Osteoblast (primary cell): ENCODE measurements at regions not wholly inside any gene's neighbourhood (a gene's known extent, or its start where the extent isn't known, plus 50 kb on each side); places are given as distances from the start of the nearest gene placed in this dataset.

Source experiments
- DNase-seq: peaks from one replicate; pipeline ENCODE4 v3.0.0; 2011; ENCODE audit warnings: low spot score, mixed read lengths; ENCODE audit not compliant: insufficient read length; ENCODE audit errors: missing footprints
- H2AFZ ChIP-seq: 2 replicates; pipeline ENCODE4 v1.6.0; 2011; ENCODE audit warnings: mild to moderate bottlenecking, low read length
- H3K27ac ChIP-seq: 2 replicates; pipeline ENCODE4 v1.5.1; 2011; ENCODE audit warnings: mild to moderate bottlenecking, low read depth, low read length, moderate library complexity
- H3K27me3 ChIP-seq: 2 replicates; pipeline ENCODE4 v1.6.0; 2012; ENCODE audit warnings: mild to moderate bottlenecking, control low read depth, inconsistent platforms, low read length, moderate library complexity; ENCODE audit not compliant: insufficient read depth
- H3K36me3 ChIP-seq: 2 replicates; pipeline ENCODE4 v1.5.1; 2011; ENCODE audit warnings: mild to moderate bottlenecking, low read length, control low read depth, moderate library complexity; ENCODE audit not compliant: insufficient read depth
- H3K4me1 ChIP-seq: 2 replicates; pipeline ENCODE4 v1.5.1; 2011; ENCODE audit warnings: mild to moderate bottlenecking, low read length, control low read depth, moderate library complexity; ENCODE audit not compliant: insufficient read depth
- H3K4me2 ChIP-seq: 2 replicates; pipeline ENCODE4 v1.6.0; 2011; ENCODE audit warnings: mild to moderate bottlenecking, low read length; ENCODE audit not compliant: insufficient read depth
- H3K4me3 ChIP-seq: fragments of 200-600 bp; sonication (generic); 3 replicates; pipeline ENCODE4 v1.5.1; 2012; ENCODE audit warnings: mild to moderate bottlenecking, low read length, inconsistent platforms; ENCODE audit not compliant: insufficient read depth
- H3K79me2 ChIP-seq: 2 replicates; pipeline ENCODE4 v1.6.0; 2012; ENCODE audit warnings: mild to moderate bottlenecking, low read length, control low read depth, inconsistent platforms; ENCODE audit not compliant: insufficient read depth
- H3K9me3 ChIP-seq: 2 replicates; pipeline ENCODE4 v1.5.1; 2011; ENCODE audit warnings: low read depth, low read length, control low read depth
- H4K20me1 ChIP-seq: 2 replicates; pipeline ENCODE4 v1.6.0; 2012; ENCODE audit warnings: mild to moderate bottlenecking, low read length, control low read depth; ENCODE audit not compliant: insufficient read depth
- CTCF ChIP-seq: IDR thresholded peaks from 2 replicates; pipeline ENCODE4 v1.5.1; 2011; ENCODE audit warnings: mild to moderate bottlenecking, low read depth, low read length, moderate library complexity; ENCODE audit errors: extremely low read depth

- H3K4me3 ChIP-seq, result no peak overlapping the region
- no peaks in the 10 kb centered on the region for H4K20me1 ChIP-seq
- H3K79me2 ChIP-seq, result no peaks in the 10 kb centered on the region
- no peak overlapping the region for H3K4me2 ChIP-seq
- H3K4me1 ChIP-seq, result no peaks in the 10 kb centered on the region
- H3K9me3 ChIP-seq, result no peaks in the 10 kb centered on the region
- TF ChIP-seq CTCF, result no peak
- no peak overlapping the region for H3K27ac ChIP-seq
- H2AFZ ChIP-seq, result no peak overlapping the region
- no peaks in the 10 kb centered on the region for H3K27me3 ChIP-seq
- no peak for DNase-seq
- no peaks in the 10 kb centered on the region for H3K36me3 ChIP-seq
Measured at GRCh38 chr6:10331334-10331968, 83.4 kb downstream of the TFAP2A start.

GRCh38 chr6:10330515-10330914 is 84.4 kb downstream of the TFAP2A start:
- Histone ChIP-seq H2AFZ (no peak overlapping the region), H3K4me3 (no peak overlapping the region), H3K27me3 (no peaks in the 10 kb centered on the region), H3K9me3 (no peaks in the 10 kb centered on the region), H3K36me3 (no peaks in the 10 kb centered on the region), H3K79me2 (no peaks in the 10 kb centered on the region), H4K20me1 (no peaks in the 10 kb centered on the region), H3K4me2 (no peak overlapping the region), H3K4me1 (no peaks in the 10 kb centered on the region), H3K27ac (no peak overlapping the region)
- DNase-seq, result no peak
- TF ChIP-seq CTCF, result no peak

- H3K27me3 ChIP-seq, result no peaks in the 10 kb centered on the region
- no peak overlapping the region for H3K4me3 ChIP-seq
- H3K4me2 ChIP-seq, result no peak overlapping the region
- H2AFZ ChIP-seq, result no peak overlapping the region
- no peak for DNase-seq
- H3K27ac ChIP-seq, result no peak overlapping the region
- no peaks in the 10 kb centered on the region for H4K20me1 ChIP-seq
- H3K79me2 ChIP-seq, result no peaks in the 10 kb centered on the region
- no peaks in the 10 kb centered on the region for H3K9me3 ChIP-seq
- TF ChIP-seq CTCF, result no peak
- no peaks in the 10 kb centered on the region for H3K4me1 ChIP-seq
- no peaks in the 10 kb centered on the region for H3K36me3 ChIP-seq
Measured at GRCh38 chr6:10323018-10323417, 91.9 kb downstream of the TFAP2A start.

GRCh38 chr6:10320291-10320690 is 94.6 kb downstream of the TFAP2A start:
- H3K27ac ChIP-seq, result no peak overlapping the region
- H3K9me3 ChIP-seq, result no peaks in the 10 kb centered on the region
- H2AFZ ChIP-seq, result no peak overlapping the region
- no peaks in the 10 kb centered on the region for H3K79me2 ChIP-seq
- H3K4me3 ChIP-seq, result no peak overlapping the region
- H4K20me1 ChIP-seq, result no peaks in the 10 kb centered on the region
- no peak for DNase-seq
- no peaks in the 10 kb centered on the region for H3K27me3 ChIP-seq
- no peaks in the 10 kb centered on the region for H3K36me3 ChIP-seq
- no peak for TF ChIP-seq CTCF
- no peaks in the 10 kb centered on the region for H3K4me1 ChIP-seq
- H3K4me2 ChIP-seq, result no peak overlapping the region
